SIG-M5 treated with dmso at 0.1 percent for 504 hours (cell line): ENCODE measurements at regions not wholly inside any gene's neighbourhood (a gene's known extent, or its start where the extent isn't known, plus 50 kb on each side); places are given as distances from the start of the nearest gene placed in this dataset.
A peak's percentile ranks its signal among the peaks of the same experiment; 100 is the strongest.
"Not testable (repeated sequence)": the region's sequence is repeated elsewhere in the genome, so short reads cannot be mapped to it uniquely, and the experiment has no call there.

Experiments
- DNase-seq: peaks from one replicate; lab custom pipeline; 2025; ENCODE audit not compliant: unreplicated experiment; lab: John Stamatoyannopoulos, UW

DNA sequence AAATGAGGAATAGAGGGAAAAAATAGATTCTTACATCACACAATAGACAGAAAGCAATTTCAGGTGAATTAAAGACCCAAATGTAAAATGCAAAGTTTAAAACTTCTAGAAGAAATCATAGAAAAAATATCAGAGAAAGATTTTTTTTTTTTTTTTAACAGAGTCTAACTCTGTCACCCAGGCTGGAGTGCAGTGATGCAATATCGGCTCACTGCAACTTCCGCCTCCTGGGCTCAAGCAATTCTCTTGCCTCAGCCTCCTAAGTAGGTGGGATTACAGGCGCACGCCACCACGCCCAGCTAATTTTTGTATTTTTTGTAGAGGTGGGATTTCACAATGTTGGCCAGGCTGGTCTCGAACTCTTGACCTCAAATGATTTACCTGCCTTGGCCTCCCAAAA is 141.8 kb downstream of the COPRS start:
- not testable (repeated sequence) for DNase-seq

DNA sequence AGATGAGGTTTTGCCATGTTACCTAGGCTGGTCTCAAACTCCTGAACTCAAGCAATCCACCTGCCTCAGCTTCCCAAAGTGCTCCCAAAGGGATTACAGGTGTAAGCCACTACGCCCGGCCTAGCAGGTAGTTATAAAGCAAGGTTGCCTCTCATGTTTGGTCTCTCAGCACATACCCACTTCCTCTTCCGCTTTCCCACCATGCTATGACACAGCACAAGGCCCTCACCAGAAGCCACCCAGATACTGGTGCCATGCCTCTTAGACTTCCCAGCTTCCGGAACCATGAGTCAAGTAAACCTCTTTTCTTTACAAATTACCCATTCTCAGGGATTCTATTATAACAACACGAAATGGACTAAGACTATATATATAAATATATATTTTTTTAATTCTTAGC is 143.6 kb downstream of the COPRS start:
- DNase-seq, result peak; percentile 37

DNA sequence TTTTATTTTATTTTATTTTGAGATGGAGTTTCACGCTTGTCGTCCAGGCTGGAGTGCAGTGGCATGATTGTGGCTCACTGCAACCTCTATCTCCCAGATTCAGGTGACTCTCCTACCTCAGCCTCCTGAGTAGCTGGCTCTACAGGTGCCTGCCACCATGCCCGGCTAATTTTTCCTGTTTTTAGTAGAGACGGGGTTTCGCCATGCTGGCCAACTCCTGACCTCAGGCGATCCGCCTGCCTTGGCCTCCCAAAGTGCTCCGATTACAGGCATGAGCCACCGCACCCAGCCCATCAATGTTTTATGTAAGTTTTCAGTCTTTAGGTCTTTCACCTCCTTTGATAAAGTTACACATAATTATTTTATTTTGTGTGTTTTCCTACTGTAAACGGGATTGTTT is 154.6 kb downstream of the COPRS start:
- DNase-seq, result no peak

DNA sequence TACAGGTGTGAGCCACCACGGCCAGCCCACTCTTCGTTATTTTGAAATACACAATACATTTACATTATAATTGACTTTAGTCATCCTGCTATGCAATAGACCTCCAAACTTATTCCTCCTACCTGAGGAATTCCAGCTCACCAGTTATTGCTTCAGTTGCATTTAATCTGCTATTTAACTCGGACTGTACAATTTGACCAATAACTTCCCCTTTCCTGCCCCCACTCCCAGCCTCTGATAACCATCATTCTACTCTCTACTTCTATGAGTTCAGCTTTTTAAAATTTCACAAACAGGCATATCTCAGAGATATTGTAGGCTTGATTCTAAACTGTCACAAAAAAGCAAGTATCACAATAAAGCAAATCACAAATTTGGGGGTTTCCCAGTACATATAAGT is 157.0 kb downstream of the COPRS start:
- no peak for DNase-seq

DNA sequence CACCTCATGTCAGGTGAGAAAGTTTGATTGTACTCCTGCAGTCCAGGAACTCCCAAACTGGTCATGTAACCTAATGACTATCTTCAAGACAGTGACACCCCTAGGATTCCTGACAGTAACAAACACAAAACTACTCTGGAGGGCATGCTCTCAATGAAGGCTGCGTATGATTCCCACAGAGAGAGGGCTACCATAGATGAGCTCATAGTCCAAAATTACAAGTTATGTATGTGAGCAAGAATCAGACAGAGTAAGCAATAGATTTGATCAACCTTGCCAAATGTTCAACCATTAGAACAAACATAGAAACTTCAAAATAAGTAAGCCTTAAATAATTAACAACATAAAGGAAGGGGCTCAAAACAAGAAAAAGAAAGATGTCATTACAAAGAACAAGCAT is 158.1 kb downstream of the COPRS start:
- no peak for DNase-seq

DNA sequence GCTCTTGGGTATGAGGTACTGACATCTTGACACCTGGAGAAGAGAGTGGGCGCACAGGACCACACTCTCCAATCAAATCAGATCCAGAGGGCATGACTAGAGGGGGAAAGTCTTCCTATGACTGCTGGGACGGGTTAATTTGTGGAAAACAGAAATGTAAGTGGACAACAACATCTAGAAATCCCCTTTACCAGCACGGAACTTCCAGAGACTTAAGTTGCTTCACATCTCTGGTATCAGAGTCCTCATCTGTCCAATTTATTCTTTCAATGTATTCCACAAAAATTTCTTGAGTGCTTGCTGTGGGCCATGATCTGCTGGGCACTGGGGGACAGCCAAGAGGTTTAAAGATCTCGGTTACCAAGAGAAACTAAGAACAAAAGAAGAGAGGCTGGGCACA is 159.2 kb downstream of the COPRS start:
- DNase-seq, result no peak

DNA sequence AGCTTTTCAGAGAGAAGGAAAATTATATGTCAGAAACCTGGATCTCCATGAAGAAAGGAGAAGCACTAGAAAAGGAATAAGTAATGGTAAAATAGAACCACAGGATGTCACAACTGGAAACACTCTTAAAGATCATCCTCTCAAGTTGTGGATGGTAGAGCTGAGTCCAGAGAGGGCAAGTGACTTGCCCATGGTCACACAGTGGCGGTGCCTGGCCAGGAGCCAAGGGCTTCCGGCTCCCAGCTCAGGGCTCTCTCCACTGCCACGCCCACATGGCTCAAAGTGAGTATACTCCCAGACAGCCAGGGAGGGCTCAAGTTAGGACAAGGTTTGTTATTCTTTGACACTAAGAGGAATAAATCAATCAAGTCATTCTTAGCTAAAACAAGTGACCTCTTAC is 159.8 kb downstream of the COPRS start:
- DNase-seq, result no peak

DNA sequence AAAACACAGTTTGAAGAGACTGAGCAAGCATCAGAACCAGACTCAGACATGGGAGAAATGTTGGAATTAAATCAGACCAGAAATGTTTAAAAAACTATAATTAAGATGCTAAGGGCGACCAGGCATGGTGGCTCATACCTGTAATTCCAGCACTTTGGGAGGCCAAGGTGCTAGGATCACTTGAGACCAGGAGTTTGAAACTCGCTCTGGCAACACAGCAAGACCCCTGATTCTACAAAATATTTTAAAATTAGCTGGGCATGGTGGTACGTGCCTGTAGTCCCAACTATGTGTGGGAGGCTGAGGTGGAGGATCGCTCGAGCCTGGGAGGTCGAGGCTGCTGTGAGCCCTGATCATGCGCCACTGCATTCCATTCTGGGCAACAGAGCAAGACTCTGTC is 160.3 kb downstream of the COPRS start:
- no peak for DNase-seq

DNA sequence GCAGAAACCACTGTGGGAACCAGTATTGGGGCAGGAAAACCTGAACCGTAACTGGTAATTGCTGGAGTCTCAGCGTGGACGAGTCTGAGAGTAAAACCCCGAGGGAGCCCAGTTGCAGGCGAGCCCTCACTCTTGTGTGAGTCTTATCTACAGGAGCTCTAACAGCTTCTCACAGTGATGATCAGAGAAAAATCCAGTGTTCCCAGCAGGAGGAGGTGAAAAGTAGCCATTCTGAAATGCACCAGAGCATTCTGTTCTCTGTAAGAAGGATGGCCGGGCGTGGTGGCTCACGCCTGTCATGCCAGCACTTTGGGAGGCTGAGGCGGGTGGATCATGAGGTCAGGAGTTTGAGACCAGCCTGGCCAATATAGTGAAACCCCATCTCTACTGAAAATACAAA is 161.2 kb downstream of the COPRS start:
- DNase-seq, result no peak

DNA sequence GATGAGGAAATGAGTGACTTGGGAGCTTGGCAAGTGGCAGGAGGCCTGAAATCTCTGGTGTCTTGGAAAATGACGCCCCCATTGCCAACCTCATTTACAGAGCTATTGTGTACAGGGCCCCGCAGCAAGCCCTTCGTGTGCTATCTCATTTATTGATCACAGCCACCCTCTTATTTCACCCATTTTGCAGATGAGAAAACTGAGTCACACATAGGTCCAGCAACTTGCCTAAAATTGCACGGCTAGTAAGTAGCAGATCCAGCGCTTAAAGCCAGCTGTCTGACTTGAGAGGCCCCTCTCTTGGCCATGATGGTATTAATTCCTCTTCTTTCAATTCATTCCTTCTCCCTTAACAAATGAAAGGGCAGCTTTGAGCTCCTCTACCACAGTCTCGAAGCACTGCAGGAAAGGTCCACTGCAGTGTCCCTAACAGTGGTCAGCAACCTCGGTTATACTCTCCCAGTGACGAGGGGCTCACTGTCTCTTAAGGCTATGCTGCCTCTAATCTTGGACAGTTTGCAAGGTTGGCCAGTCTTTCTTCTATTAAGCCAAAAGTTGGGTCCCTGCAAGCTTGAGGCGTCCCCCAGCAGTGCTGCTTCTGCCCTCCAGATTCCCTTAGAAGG is 162.2 kb downstream of the COPRS start:
- DNase-seq, result no peak

DNA sequence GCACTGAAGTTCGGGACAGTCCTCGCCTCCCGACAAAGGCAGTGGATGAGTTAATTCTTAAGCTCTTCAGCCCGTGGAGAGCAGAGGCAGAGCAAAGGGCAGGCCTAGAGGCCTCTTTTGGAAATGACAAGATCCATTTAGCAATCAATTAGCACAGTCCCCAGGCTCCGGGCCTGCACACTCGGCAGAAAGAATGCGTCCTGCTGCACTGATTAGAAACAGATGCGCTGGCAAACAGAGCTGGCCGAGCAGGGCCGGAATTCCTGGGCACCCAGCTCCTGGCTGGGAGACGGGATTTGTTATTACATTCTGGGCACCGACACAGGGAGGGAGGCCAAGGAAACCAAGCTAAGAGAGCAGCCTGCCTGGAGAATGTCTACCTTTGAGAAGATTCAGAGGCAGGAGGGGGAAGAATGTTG is 162.9 kb downstream of the COPRS start:
- no peak for DNase-seq

DNA sequence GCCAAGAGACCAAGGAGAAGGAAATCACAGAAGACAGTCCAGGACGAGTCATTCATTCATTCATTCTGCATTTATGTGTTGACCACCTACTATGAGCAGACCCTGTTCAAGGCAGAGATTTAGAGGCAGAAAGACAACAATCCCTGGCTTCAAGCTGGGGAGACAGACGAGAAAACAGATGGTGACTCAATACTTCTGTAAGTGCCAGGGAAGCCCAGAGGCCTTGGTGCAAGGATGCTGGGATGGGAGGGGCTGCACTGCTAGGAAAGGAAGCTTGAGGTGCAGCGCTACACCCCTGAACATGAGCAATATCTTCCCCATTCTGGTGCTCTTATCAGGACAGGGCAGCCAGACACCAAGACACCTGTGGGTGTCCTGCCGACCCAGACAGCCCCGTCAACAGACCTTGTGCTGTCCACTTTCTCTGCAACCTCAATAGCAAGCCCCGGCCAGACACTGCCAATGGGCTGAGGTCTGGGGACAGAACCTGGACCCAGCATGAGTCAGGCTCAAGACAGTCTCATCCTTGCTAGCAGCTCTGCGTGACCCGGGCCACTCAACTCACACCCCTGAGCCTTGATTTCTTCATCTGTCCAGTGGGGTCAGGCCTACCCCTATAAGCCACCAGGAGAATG is 163.5 kb downstream of the COPRS start:
- no peak for DNase-seq

DNA sequence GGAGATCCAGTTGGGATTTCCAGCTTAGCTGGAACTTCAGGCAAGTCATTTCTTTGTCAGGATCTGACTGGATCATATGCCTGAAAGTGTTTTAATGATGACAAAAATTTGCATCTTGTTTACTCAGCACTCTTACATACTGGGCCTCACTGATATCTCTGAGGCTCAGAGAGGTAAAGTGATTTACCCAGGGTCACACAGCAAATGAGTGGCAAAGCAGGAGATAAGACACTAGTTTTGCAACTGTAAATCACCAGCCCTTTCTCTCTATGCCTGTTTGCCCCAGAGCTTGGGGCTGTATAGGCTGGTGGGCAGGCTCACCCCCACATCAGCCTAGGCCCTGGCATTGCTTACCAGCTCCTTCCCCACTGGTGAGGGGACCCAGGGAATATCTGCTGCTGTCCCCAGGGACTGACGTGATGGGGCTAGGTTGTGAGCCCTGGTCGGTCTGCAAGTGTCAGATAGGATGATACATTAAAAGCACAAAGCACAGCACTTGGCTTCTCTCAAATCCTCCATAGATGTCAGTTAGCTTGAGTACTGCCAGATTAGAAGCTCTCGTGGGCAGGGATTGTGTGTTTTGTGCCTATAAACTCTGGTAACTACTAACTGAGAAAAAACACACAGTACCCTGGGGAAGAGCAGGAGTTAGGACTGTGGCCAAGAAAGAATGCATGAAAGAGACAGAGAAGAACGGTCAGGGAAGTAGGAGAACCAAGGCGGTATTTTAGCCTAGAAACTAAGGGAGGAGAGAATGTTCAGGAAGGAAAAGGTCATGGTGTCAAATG is 165.4 kb downstream of the COPRS start:
- DNase-seq, result no peak

DNA sequence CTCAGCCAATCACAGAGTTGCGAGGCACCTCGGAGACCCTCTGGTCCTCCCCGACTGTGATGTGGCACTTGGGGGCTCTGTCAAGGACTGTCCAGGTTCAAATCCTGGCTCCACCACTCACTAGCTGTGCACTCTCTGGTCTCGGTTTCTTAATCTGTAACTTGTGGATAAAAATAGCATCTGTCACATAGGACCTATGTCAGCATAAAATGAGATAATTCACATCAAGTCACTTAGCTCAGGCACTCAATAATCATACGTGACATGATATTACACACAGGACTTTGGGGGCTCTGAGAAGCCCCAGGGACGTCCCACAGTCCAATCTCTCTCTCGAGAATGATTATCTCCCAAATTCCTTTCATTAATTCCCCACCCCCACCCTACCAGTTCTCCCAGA is 166.4 kb downstream of the COPRS start:
- DNase-seq, result no peak

DNA sequence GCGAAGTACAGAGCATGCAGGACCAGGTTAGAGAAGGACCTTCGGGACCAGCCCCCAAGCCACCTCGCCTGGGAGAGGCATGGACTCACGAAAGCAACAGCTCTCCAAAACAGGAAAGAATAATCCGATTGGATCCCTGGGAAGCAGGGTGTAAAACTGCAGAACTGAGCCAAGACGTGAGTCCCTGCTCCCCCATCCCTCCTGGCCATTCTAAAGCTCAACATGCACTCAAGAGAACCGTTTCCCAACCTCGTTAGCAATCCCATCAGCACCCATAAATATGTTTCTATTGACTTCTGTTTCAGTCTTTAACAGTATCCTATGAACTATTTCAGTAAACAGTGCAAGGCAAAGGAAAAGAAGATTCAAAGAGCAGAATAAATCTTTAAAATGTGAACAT is 167.0 kb downstream of the COPRS start:
- no peak for DNase-seq

DNA sequence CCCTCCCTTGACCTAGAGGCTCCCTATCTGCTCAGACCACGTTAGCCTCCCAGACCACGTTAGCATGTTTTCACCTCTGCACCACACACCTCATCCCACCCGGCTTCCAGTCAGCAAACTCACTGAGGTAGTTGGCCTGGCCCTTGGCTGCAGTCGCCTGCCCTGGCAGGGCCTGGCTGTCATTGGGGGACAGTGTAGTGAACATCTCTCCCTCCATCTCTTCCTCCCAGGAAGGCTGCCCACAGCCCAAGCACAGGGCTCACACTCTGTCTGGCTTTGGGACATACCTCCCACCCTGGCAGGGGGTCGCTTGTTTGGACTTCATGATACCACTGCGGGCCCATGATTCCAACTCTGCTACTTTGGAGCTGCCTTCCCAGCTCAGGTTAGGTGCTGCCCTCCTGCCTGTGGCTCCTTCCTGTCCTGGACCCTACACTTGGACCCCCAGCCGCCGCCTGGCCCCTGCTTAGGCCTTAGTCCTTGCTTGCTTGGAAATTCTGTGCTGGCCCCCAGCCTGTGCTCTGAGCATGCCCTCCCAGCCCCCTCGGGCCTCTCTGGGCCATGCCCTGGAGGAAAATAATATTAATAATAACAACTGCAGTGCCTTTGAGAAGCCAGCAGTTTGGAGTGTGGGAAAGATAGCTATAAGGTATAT is 167.7 kb downstream of the COPRS start:
- no peak for DNase-seq

DNA sequence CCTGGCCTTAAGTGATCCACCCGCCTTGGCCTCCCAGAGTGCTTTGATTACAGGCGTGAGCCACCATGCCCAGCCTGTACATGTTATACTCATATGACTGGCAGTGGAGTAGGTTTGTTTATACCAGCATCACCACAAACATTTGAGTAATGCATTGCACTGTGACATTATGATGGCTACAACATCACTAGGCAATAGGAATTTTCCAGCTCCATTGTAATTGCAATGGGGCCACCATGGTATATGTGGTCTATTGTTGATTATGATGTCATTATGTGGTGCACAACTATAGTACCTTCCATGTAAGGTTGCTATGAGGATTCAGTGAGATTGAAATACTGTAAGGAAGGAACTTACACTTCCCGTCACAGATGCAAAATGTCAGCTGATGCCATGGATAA is 168.9 kb downstream of the COPRS start:
- DNase-seq, result no peak

DNA sequence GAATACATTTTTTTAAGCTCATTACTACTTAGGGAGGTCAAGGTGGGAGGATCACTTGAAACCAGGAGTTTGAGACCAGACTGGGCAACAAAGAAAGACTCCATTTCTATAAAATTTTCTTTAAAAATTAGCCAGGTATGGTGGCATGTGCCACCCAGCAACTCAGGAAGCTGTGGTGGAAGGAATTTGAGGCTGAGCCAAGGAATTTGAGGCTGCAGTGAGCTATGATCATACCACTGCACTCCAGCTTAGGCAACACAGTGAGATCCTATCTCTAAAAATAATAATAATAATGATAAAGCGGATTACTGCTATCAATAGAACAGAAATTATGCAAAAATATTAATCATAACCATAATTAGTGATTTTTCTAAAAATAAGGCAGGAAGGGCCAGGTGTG is 170.3 kb downstream of the COPRS start:
- no peak for DNase-seq

DNA sequence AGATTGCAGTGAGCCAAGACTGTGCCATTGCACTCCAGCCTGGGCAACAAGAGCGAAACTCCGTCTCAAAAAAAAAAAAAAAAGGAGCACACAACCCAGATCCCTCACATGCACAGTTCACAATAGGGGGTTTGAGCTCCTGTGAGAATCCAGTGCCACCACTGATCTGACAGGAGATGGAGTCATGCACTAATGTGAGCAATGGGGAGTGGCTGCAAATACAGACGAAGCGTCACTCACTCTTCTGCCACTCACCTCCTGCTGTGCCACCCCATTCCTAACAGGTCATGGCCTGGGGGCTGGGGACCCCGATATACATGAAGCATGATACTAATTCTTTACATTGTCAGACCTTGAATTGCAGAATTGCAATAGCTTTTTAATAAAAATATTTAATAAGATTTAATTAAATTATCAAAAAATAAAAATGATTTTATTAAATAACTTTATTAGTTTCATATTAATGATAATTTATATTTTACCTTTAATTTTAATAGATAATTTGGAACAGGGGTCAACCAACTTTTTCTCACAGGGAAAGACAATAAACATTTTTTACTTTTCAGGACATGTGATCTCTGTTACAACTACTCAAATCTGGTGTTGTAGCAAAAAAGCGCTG is 171.4 kb downstream of the COPRS start:
- DNase-seq, result no peak

DNA sequence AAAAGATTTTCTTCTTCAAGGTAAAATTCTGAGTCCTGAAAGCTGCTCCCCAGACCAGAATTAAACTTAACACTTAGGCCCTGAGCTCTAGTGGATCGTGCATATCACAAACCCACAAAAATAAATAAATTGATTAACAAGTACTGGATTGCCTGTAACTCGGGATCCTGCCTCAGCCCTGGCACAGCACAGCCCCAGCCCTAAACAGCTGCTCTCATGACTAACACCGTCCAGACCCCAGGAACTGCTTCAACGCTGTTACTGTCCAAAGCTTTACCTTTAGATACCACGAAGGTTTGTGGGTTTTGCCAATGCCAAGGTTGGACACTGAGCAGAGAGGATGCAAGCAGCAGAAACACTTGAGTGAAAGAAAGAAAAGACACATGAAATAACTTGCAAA is 172.5 kb downstream of the COPRS start:
- DNase-seq, result no peak

DNA sequence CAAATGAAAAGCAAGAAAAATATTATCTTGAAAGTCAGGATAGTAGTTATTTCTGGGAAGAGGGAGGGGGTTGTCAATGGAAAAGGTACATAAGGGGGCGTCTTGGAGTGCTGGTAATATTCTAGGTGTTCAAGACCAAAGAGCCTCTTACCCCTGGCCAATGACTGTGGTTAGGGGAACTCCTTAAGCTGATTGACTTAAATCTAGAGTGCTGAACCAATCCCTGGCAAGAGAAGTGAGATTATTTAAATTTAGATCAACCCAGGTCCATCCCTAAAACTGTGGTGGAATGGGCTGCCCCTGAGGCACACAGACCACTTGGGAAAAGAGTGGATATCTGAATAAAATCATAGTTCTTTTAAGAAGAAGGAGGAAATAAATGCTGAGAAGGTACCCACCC is 174.1 kb downstream of the COPRS start:
- no peak for DNase-seq

DNA sequence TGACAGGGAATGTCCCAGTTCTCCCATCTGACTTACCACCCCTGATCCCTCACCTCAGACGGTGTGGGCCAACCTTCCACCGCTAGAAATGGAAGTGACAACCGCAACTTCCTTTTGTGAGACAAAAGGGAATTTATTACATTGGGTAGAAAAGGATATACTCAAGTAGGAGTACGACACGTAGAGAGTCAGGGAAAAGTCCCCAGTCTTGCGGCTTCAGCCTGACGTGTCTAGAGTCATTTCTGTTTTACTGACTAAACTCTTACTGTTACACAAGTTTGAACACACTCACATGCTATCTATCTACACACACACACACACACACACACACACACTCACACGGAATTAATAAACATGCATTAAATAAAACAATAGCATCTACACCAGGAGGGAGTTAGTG is 178.9 kb downstream of the COPRS start:
- no peak for DNase-seq
